HG03159 (cell line): ENCODE measurements at regions not wholly inside any gene's neighbourhood (a gene's known extent, or its start where the extent isn't known, plus 50 kb on each side); places are given as distances from the start of the nearest gene placed in this dataset.

Experiments
- ATAC-seq: cut with Tn5 transposase; IDR thresholded peaks from one replicate; pipeline ENCODE4 v1.9.1; 2021; ENCODE audit warnings: mild to moderate bottlenecking, moderate library complexity; ENCODE audit not compliant: unreplicated experiment

GRCh38 chr3:177554895-177555759 lies 357.8 kb upstream of the TBL1XR1 start:
- ATAC-seq, result no peak

GRCh38 chr3:177557548-177557947 lies 360.3 kb upstream of the TBL1XR1 start:
- ATAC-seq, result no peak

GRCh38 chr3:177561365-177561764 lies 364.1 kb upstream of the TBL1XR1 start:
- ATAC-seq, result no peak

DNA sequence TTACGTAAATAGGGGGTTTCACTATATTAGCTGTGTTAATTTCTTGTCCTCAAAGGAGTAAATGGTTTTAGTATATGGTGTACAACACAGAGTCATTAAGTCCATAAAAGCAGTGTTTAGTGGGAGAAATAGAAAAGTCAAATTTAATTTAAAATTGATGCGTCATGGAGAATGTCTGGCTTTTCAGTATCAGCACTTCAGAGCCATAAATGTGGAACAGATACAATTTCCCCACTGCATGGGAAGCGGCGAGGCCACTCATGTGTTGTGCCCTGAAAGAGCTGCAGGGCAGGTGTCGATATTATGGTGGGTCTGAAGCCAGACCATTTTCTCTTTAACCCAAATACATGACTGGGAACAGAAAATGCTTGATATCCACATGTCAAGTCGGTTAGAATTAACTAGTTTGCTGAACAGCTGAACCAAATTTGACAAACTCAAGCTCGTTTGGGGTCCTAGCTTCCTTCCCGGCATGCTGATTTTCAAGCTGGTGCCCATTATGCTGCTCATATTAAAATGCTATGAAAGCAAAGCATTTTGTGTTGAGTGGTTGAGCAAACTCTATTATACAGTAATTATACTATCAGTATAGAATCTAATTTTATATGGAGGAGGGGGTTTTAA lies 364.6 kb upstream of the TBL1XR1 start:
- ATAC-seq, result no peak

DNA sequence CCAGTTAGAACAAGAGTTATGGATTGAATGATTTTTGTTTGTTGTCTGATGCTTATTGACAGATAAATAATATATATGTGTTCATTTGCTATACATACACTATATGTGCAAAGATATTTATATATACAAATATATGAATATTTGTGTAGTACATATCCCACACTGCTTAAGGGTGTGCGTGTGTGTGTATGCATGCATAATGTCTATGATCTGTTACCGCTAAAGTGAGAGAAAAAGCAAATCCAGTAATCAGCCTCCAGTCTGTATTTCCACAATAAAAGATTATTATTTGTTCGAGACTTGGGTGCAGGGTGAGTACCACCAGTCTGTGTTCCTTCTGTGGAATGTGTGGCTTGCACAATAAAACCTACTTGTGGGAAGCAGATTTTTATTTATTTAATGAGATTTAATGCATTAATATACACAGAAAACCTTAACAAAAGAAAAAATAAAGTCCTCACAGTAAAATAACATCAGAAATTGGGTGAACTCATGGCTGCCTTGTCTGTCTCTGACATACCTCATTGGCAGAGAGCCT lies 366.0 kb upstream of the TBL1XR1 start:
- ATAC-seq, result no peak

DNA sequence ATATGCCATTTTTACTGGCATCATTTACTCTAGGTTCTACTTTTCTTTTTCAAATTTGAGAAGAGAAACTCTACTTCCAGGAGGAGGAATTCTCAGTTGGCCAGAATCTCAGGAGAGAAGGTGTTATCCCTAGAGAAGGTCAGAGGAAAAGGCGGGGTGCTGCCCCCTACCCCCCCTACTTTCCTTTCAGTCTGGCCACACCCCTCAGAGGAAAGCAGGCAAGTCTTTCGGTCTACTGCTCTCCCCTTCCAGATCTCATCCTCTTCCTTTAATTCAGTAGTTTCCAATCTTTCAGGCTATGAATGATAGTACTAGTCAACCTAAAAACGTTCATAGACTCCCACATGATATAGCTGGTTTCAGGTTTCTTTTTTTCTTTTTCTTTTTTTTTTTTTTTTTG lies 366.5 kb upstream of the TBL1XR1 start:
- ATAC-seq, result no peak

- no peak for ATAC-seq
Observed at GRCh38 chr3:177565981-177566380, 368.7 kb upstream of the TBL1XR1 start.

DNA sequence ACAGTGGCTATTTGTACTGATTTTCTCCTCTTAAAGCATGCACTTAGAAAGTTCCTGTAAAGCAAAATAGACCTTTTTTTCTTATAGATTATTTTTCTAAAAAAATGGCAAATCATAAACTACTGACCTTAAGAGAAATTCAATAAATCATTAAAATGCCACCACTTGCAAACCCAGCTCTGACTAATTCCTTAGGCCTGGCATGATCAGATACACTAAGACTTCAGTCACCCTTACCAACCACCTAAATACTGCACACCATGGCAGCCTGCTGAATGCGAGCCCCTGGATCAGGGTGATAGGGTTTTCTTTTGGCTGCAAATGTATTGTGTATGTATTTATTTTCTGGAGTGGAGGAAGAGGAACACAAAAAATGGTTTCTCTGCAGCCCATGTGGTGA lies 370.6 kb upstream of the TBL1XR1 start:
- no peak for ATAC-seq

DNA sequence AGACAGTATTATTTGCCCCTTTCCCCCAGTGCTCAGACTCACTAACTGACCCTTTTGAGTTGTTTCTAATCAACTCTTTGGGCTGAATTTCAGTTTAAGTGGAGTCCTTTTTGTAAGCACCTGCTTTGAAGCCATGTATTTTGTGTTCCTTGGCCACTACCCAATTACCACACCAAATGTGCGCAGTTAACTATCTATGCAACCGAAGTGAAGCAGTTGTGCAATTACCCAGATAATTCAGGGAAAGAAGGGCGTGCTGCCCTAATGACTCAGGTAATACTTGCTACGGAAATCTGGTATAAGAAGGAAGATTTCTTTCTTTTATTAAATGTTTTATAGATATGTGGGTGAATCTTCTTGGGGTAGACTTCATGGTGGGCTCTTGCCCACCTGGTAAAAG lies 371.9 kb upstream of the TBL1XR1 start:
- ATAC-seq, result no peak

DNA sequence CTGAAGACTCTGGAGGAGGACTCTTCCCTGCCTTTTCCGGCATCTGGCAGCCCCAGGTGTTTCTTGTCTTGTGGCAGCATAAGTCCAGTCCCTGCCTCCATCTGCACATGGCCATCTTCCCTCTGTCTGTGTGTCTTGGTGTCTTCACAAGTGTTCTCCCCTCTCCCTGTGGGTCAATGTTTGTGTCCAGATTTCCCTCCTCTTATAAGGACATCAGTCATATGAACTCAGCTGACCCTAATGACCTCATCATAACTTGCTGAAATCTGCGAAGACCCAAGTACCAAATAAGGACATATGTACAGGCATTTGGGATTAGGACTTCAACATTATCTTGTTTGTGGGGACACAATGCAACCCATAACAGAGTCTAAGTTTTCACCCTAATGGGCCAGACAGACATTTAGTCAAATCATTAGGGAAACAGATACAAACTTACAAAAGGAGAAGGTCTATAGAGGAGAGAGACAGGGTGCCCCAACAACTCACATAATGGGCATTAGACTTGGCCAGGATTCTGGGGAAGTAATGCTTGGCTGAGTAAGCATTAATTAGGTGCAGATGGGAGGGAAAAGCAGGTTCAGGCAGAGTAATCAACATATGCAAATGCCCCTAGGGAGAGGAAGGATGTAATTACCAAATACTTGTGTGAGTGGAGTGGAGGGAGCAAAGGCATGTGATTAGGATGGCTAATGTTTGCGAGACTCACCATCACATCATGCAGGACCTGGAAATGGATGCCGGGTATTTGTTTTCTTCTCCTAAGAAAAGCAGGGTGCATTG lies 372.8 kb upstream of the TBL1XR1 start:
- no peak for ATAC-seq

- ATAC-seq, result no peak
Observed at GRCh38 chr3:177571271-177571943, 374.1 kb upstream of the TBL1XR1 start.

GRCh38 chr3:177571944-177572315 lies 374.6 kb upstream of the TBL1XR1 start:
- no peak for ATAC-seq

GRCh38 chr3:177574222-177574856 lies 377.1 kb upstream of the TBL1XR1 start:
- ATAC-seq, result no peak

DNA sequence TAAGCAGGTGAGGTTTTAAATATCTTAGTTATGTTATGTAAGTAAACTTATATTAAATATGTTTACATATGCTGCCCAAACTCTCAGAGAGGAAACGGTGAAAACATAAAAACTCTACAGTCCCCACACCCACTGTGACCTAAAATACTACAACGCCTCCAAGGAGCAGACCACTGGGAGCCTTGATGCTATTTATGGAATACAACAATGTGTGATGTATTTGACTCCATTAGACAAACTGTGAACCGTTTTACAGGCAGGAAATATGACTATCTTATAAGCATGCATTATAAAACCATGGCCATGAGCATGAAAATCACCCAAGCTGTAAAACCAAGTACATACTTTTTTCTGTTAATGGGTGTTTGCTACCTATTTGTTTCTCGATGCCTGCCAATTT lies 379.5 kb upstream of the TBL1XR1 start:
- no peak for ATAC-seq

GRCh38 chr3:177578488-177578887 lies 381.2 kb upstream of the TBL1XR1 start:
- ATAC-seq, result peak; percentile 86

- no peak for ATAC-seq
Observed at GRCh38 chr3:177579419-177579818, 382.1 kb upstream of the TBL1XR1 start.

GRCh38 chr3:177580437-177580836 lies 383.2 kb upstream of the TBL1XR1 start:
- ATAC-seq, result no peak

DNA sequence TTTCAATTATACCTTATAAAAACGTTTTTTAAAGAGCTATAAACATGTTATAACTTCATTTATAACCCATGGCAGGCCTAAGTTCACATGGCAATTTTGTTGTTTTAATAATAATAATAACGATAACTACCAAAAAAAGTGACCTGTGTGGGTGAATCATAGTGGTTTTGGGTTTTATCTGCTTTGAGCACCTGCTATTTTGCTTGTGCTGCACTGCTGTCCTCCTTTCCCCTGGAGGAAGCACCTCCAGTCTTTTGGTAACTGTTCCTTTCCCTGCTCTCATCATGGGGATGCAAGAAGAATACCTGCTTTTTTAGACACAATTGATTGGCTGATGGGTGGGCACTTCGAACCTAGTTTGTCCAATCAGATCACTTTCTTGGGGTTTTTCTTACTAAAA lies 388.0 kb upstream of the TBL1XR1 start:
- no peak for ATAC-seq

- no peak for ATAC-seq
Observed at GRCh38 chr3:177589041-177589650, 391.9 kb upstream of the TBL1XR1 start.

- peak; percentile 86 for ATAC-seq
Observed at GRCh38 chr3:177589911-177590381, 392.7 kb upstream of the TBL1XR1 start.
